MCF 10A (cell line): ENCODE measurements at regions not wholly inside any gene's neighbourhood (a gene's known extent, or its start where the extent isn't known, plus 50 kb on each side); places are given as distances from the start of the nearest gene placed in this dataset.

ENCODE experiments used
- BruUV-seq: library from RNA; stranded (reverse); fragments of 400-500 nt; replicated peaks from 2 replicates; lab custom pipeline; 2021; lab: Mats Ljungman, UMichigan
- CTCF ChIA-PET: fragments of 300-600 bp; sonication (Branson Sonifier 250); formaldehyde crosslinking; extraction: SDS; loops from one replicate; lab custom pipeline; 2021; ENCODE audit warnings: antibody characterized with exemption, inconsistent platforms; lab: Yijun Ruan, JAX
- POLR2A ChIA-PET: fragments of 300-600, 350-650 bp; sonication (Branson Sonifier 250); formaldehyde crosslinking; extraction: SDS; loops from one replicate; lab custom pipeline; 2020; ENCODE audit warnings: antibody characterized with exemption, inconsistent platforms; lab: Yijun Ruan, JAX
- DNase-seq: peaks from one replicate; pipeline ENCODE4 v3.0.0-alpha.2; 2018; ENCODE audit not compliant: unreplicated experiment
- H3K27ac Mint-ChIP-seq: one replicate; pipeline ENCODE4 v1.8.0; 2022; ENCODE audit warnings: mild to moderate bottlenecking, low read depth, mixed read lengths; ENCODE audit not compliant: unreplicated experiment
- H3K27me3 Mint-ChIP-seq: one replicate; pipeline ENCODE4 v1.8.0; 2022; ENCODE audit warnings: mixed read lengths; ENCODE audit not compliant: insufficient read depth, unreplicated experiment
- H3K36me3 Mint-ChIP-seq: one replicate; pipeline ENCODE4 v1.8.0; 2022; ENCODE audit warnings: mild to moderate bottlenecking, moderate library complexity, mixed read lengths; ENCODE audit not compliant: insufficient read depth, unreplicated experiment
- H3K4me1 Mint-ChIP-seq: one replicate; pipeline ENCODE4 v1.8.0; 2022; ENCODE audit warnings: mixed read lengths; ENCODE audit not compliant: insufficient read depth, unreplicated experiment
- H3K4me3 Mint-ChIP-seq: one replicate; pipeline ENCODE4 v1.8.0; 2022; ENCODE audit warnings: mild to moderate bottlenecking, moderate library complexity, mixed read lengths; ENCODE audit not compliant: unreplicated experiment
- H3K9me3 Mint-ChIP-seq: one replicate; pipeline ENCODE4 v1.8.0; 2022; ENCODE audit warnings: mixed read lengths; ENCODE audit not compliant: unreplicated experiment
- CTCF ChIP-seq: fragments of 200-600 bp; IDR thresholded peaks from one replicate; pipeline ENCODE4 v1.8.0; 2022; ENCODE audit warnings: antibody characterized with exemption, mild to moderate bottlenecking; ENCODE audit not compliant: unreplicated experiment
- intact Hi-C: fragments of 100-400 bp; cut with micrococcal nuclease; formaldehyde crosslinking; loops from 2 replicates; pipeline ENCODE4 v1.14.1; 2022

DNA sequence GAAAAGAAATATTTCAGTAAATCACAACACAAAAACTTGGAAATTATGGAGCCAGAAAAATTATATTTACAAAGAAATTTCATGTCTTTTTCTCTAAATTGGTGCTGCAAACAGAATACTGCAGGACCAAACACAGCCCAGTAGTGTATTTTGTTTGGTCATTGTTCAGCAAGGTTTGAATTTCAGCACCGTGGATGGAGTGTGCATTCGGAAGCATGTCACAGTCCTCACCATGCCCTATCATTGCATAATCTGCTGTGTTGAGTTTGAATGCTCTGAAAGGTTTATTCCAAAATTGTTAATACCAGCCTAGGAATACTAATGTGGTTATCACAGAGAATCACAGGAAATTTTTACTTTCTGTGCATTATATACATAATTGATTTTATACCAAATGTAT, 296.7 kb downstream of the METTL4 start:
- intact Hi-C loops, result no loop called here
- no TSS peak for BruUV-seq
- no peaks in the 10 kb centered on the region for H3K4me1 Mint-ChIP-seq
- H3K36me3 Mint-ChIP-seq, result no peaks in the 10 kb centered on the region
- no peak overlapping the region for H3K4me3 Mint-ChIP-seq
- ChIA-PET CTCF (interaction anchor here (0.7 kb wide), 1 partner anchor 1562 kb away, joined by 3 read pairs; the partner anchor contains the start of gene ENOSF1), POLR2A (no interaction called here)
- TF ChIP-seq CTCF, result no peak
- no peak overlapping the region for H3K27ac Mint-ChIP-seq
- no peak for DNase-seq
- no peaks in the 10 kb centered on the region for H3K9me3 Mint-ChIP-seq
- no peaks in the 10 kb centered on the region for H3K27me3 Mint-ChIP-seq

DNA sequence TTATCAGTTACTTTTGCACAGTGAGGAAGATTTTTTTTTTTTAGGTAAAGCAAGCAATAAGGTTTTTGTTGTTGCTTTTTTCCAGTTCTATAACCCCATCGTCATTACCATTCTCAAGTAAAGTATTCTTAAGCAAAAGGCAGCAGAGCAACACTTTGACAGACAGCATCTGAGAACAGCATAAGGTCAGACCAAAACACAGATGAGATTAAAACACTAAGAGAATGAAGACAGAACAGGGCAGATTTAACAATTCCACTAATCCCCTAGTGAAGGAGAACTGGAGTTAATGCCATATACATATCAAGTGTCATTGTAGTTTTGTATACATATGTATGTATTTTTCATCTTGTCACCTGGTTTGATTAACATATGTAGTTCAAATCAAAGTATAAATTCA, 290.2 kb downstream of the METTL4 start:
- no TSS peak for BruUV-seq
- no peak for DNase-seq
- Mint-ChIP-seq H3K36me3 (no peaks in the 10 kb centered on the region), H3K4me3 (no peak overlapping the region), H3K27ac (no peak overlapping the region), H3K9me3 (no peaks in the 10 kb centered on the region), H3K27me3 (no peaks in the 10 kb centered on the region), H3K4me1 (no peaks in the 10 kb centered on the region)
- ChIA-PET POLR2A (no interaction called here), CTCF (no interaction called here)
- TF ChIP-seq CTCF, result no peak
- intact Hi-C loops, result no loop called here

GRCh38 chr18:2281523-2282199, 289.6 kb downstream of the METTL4 start:
- CTCF ChIA-PET, result interaction anchor here (0.7 kb wide), 1 partner anchor 12 kb away, joined by 3 read pairs; no protein-coding TSS in a partner anchor
- H3K4me1 Mint-ChIP-seq, result no peaks in the 10 kb centered on the region
- H3K27ac Mint-ChIP-seq, result no peak overlapping the region
- no peak for TF ChIP-seq CTCF
- POLR2A ChIA-PET, result no interaction called here
- no peak for DNase-seq
- BruUV-seq, result no TSS peak
- H3K9me3 Mint-ChIP-seq, result no peaks in the 10 kb centered on the region
- no peak overlapping the region for H3K4me3 Mint-ChIP-seq
- intact Hi-C loops, result no loop called here
- H3K36me3 Mint-ChIP-seq, result no peaks in the 10 kb centered on the region
- H3K27me3 Mint-ChIP-seq, result no peaks in the 10 kb centered on the region

- Mint-ChIP-seq H3K36me3 (no peaks in the 10 kb centered on the region), H3K4me3 (no peak overlapping the region), H3K9me3 (no peaks in the 10 kb centered on the region), H3K27ac (peak overlapping the region; percentile 72), H3K4me1 (no peaks in the 10 kb centered on the region), H3K27me3 (no peaks in the 10 kb centered on the region)
- no peak for TF ChIP-seq CTCF
- DNase-seq, result no peak
- CTCF ChIA-PET, result interaction anchor here (0.6 to 1.2 kb wide), 5 partner anchors 10 to 362 kb away, joined by 3 to 4 read pairs (median 3); no protein-coding TSS in a partner anchor
- intact Hi-C loops, result no loop called here
- no TSS peak for BruUV-seq
- POLR2A ChIA-PET, result interaction anchor here (1.1 kb wide), 1 partner anchor 9 kb away, joined by 3 read pairs; no protein-coding TSS in a partner anchor
Measured at GRCh38 chr18:2293109-2293839, 278.0 kb downstream of the METTL4 start.
